Upper lobe of right lung (tissue), 1 donor: ENCODE measurements at regions not wholly inside any gene's neighbourhood (a gene's known extent, or its start where the extent isn't known, plus 50 kb on each side); places are given as distances from the start of the nearest gene placed in this dataset.
A peak's percentile ranks its signal among the peaks of the same experiment; 100 is the strongest.

Experiments used
- ATAC-seq: fragments of 200-7000 bp; cut with Tn5 transposase; one replicate; pipeline ENCODE4 v1.9.1; 2020; ENCODE audit warnings: mild to moderate bottlenecking, moderate library complexity
- DNase-seq: peaks from one replicate; pipeline ENCODE4 v3.0.0-alpha.2; 2020
- H3K27ac ChIP-seq: fragments of 200-600 bp; one replicate; pipeline ENCODE4 v1.8.0; 2022
- H3K27me3 ChIP-seq: fragments of 200-600 bp; one replicate; pipeline ENCODE4 v1.8.0; 2022; ENCODE audit warnings: mild to moderate bottlenecking
- H3K36me3 ChIP-seq: fragments of 200-600 bp; one replicate; pipeline ENCODE4 v1.8.0; 2022
- H3K4me1 ChIP-seq: fragments of 200-600 bp; one replicate; pipeline ENCODE4 v1.8.0; 2022
- H3K4me3 ChIP-seq: fragments of 200-600 bp; one replicate; pipeline ENCODE4 v1.8.0; 2022; ENCODE audit warnings: mild to moderate bottlenecking
- H3K9me3 ChIP-seq: fragments of 200-600 bp; one replicate; pipeline ENCODE4 v1.8.0; 2022
- intact Hi-C: fragments of 100-400 bp; cut with DNase I; formaldehyde crosslinking; loops from one replicate; pipeline ENCODE4 v1.11.0; 2022
- TF ChIP-seq, protein P1 (sequence below): fragments of 200-600 bp; IDR thresholded peaks from one replicate; pipeline ENCODE4 v1.8.0; 2022; ENCODE audit warnings: antibody characterized with exemption
- donor health status: DM: no; HTN: yes; CAD: no; lungs with severe emphysema.

DNA sequence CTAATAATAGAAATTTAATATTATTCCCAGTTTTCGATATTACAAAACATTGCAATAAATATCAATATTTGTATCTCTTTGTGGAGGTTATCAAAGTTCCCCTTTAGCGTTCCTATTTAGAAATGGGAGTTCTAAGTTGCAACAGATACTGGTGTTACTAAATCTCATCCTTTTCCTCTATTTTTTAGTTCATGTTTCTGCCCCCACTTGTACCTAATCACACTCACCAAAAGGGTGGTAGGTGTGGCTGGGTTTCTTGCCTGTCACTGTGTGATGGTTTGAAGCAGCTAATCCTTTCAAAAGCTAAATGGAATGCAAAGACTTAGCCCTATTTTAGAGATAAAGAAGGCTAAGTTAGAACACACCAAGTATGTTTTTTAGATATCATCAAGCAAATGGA, 997.9 kb downstream of the TSN start:
- no peaks in the 10 kb centered on the region for H3K4me1 ChIP-seq
- DNase-seq (no peak), ATAC-seq (no peak)
- no peaks in the 10 kb centered on the region for H3K27me3 ChIP-seq
- no peak overlapping the region for H3K4me3 ChIP-seq
- intact Hi-C loops: no loop called here
- TF ChIP-seq, protein P1, sequence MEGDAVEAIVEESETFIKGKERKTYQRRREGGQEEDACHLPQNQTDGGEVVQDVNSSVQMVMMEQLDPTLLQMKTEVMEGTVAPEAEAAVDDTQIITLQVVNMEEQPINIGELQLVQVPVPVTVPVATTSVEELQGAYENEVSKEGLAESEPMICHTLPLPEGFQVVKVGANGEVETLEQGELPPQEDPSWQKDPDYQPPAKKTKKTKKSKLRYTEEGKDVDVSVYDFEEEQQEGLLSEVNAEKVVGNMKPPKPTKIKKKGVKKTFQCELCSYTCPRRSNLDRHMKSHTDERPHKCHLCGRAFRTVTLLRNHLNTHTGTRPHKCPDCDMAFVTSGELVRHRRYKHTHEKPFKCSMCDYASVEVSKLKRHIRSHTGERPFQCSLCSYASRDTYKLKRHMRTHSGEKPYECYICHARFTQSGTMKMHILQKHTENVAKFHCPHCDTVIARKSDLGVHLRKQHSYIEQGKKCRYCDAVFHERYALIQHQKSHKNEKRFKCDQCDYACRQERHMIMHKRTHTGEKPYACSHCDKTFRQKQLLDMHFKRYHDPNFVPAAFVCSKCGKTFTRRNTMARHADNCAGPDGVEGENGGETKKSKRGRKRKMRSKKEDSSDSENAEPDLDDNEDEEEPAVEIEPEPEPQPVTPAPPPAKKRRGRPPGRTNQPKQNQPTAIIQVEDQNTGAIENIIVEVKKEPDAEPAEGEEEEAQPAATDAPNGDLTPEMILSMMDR: no peak
- no peaks in the 10 kb centered on the region for H3K9me3 ChIP-seq
- no peak overlapping the region for H3K27ac ChIP-seq
- H3K36me3 ChIP-seq: no peaks in the 10 kb centered on the region

DNA sequence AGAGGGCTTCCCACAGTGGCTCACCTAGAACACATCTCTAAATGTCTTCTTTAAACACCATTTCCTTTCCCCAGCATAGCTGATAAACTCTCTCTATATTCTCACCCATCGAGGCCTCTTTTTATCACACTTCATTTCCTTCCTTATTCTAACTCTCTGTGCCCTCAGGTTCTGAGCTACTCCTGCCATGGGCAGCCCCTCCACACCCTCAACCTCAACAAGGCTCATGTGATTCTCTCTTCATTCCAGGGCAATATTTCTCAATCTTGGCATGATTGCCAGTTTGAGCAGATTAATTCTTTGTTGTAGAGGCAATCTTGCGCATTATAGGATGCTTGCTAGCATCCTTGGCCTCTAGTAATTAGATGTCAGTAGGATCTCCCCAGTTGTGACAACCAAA, 999.1 kb downstream of the TSN start:
- no peaks in the 10 kb centered on the region for H3K36me3 ChIP-seq
- intact Hi-C loops: no loop called here
- no peaks in the 10 kb centered on the region for H3K9me3 ChIP-seq
- TF ChIP-seq, protein P1: no peak
- ATAC-seq (peak; percentile 9), DNase-seq (no peak)
- H3K4me1 ChIP-seq: no peaks in the 10 kb centered on the region
- H3K27me3 ChIP-seq: no peaks in the 10 kb centered on the region
- no peak overlapping the region for H3K27ac ChIP-seq
- H3K4me3 ChIP-seq: no peak overlapping the region

DNA sequence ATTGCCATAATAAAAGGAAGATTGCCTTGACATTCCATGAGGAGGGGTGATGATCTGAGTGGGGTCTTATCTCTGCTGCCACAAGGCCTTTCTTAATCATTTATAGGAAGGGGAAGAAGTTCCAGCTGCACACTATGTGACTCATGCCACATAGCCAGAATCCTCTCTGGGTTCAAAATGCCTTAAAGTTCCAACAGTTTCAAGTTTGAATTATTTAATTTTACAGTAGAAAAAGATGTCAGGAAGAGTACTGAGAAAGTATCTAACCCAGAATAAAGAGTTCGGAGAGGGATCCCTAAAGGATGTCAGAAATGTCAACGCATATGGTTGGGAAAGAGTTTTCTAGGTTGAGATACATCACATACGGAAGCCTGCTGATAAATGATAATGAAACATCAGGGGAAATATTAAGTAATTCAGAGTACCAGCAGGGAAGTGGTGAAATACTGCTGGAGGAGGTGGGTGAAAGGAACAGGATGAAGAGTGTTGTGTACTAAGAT, 999.9 kb downstream of the TSN start:
- DNase-seq: no peak
- ATAC-seq: peak; percentile 13
- H3K4me3 ChIP-seq: no peak overlapping the region
- no peaks in the 10 kb centered on the region for H3K9me3 ChIP-seq
- H3K4me1 ChIP-seq: no peaks in the 10 kb centered on the region
- TF ChIP-seq, protein P1: no peak
- no peaks in the 10 kb centered on the region for H3K36me3 ChIP-seq
- no peaks in the 10 kb centered on the region for H3K27me3 ChIP-seq
- H3K27ac ChIP-seq: no peak overlapping the region
- intact Hi-C loops: no loop called here

DNA sequence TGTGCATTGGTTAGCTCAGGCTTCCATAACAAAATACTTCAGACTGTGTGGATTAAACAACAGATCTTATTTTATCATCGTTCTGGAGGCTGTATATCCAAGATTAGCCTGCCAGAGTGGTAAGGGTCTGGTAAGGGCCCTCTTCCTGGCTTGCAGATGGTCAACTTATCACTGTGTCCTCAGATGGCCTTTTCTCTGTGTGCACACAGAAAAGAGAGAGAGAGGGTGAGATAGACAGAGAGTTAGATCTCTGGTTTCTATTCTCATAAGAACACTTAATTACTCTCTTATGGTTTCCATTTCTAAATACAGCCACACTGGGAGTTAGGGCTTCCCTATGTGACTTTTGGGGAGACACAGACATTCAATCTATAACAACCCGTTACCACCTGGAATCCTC, 1003.5 kb downstream of the TSN start:
- no peak overlapping the region for H3K4me3 ChIP-seq
- TF ChIP-seq, protein P1: no peak
- no peaks in the 10 kb centered on the region for H3K9me3 ChIP-seq
- H3K27me3 ChIP-seq: no peaks in the 10 kb centered on the region
- H3K4me1 ChIP-seq: no peaks in the 10 kb centered on the region
- intact Hi-C loops: no loop called here
- H3K36me3 ChIP-seq: no peaks in the 10 kb centered on the region
- ATAC-seq: no peak
- no peak for DNase-seq
- H3K27ac ChIP-seq: no peak overlapping the region

DNA sequence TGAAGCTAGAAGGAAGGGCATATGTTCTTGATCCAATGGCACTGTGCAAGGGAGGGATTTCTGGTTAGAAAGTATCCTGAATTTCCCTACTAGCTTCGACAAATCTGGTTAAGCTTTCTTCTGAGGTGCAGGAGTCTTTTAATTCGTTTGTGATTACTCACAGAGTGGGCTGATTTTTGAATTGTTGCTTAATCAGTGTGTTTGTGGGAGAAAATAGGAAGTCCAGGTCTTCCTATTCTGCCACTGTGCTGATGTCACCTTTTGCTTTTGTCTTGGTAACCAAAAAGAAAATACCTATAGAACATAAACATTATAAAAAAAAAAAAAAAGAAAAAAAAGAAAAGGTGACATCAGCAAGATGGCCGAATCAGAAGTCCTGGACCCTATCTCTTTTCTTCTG, 1008.6 kb downstream of the TSN start:
- Histone ChIP-seq H3K4me3 (no peak overlapping the region), H3K36me3 (no peaks in the 10 kb centered on the region), H3K4me1 (no peaks in the 10 kb centered on the region), H3K9me3 (no peaks in the 10 kb centered on the region), H3K27me3 (no peaks in the 10 kb centered on the region), H3K27ac (no peak overlapping the region)
- intact Hi-C loops: no loop called here
- TF ChIP-seq, protein P1: no peak
- DNase-seq (no peak), ATAC-seq (no peak)

DNA sequence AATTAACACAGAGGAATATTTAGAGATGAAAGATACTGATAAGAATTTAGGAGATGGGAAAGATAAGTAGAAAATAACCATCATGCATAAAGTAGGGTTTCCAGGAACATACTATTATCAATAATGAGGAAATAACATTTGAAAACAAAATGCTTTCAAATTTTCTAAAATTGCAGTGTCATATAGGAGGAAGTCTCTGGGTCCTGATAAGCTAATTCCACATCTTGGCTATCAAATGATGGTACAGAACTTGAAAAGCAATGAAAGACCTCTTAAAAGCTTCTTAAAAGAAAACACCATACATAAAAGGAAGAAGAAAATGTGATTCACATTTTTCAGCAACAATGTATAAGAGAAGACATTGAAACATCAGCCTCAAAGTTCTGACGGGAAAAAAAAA, 1024.8 kb downstream of the TSN start:
- H3K4me1 ChIP-seq: no peaks in the 10 kb centered on the region
- TF ChIP-seq, protein P1: no peak
- intact Hi-C loops: no loop called here
- H3K9me3 ChIP-seq: peaks cover 5% of the 10 kb centered on the region
- ATAC-seq (no peak), DNase-seq (no peak)
- H3K27ac ChIP-seq: no peak overlapping the region
- H3K4me3 ChIP-seq: no peak overlapping the region
- no peaks in the 10 kb centered on the region for H3K27me3 ChIP-seq
- H3K36me3 ChIP-seq: no peaks in the 10 kb centered on the region
